ENCODE measurements at regions not wholly inside any gene's neighbourhood (a gene's known extent, or its start where the extent isn't known, plus 50 kb on each side); places are given as distances from the start of the nearest gene placed in this dataset.

GRCh38 chr1:56433056-56433577, 146.2 kb downstream of the PLPP3 start:
- Histone ChIP-seq H3K27ac (ENCODE audit: low read length) (peak overlapping the region; percentile 20), H3K4me1 (ENCODE audit: control insufficient read depth, insufficient read depth, low read length) (peaks cover 10% of the 10 kb centered on the region), H3K27me3 (ENCODE audit: control insufficient read depth, insufficient read depth) (no peaks in the 10 kb centered on the region), H3K9me3 (ENCODE audit: control insufficient read depth, low read length) (no peaks in the 10 kb centered on the region), H3K4me3 (ENCODE audit: low read length) (no peak overlapping the region)
- 94% methylated on average over 4 of the region's 4 CpGs for WGBS
- ATAC-seq, result no peak
- no peak for DNase-seq
- intact Hi-C loops (cut with DNase I), result loop anchor here in 1 of 4 donors (10.0 kb wide), 1 partner anchor 142 kb away; the partner anchor contains the start of gene PLPP3

- Histone ChIP-seq H3K4me1 (ENCODE audit: control insufficient read depth, insufficient read depth, low read length) (peaks cover 10% of the 10 kb centered on the region), H3K27me3 (ENCODE audit: control insufficient read depth, insufficient read depth) (no peaks in the 10 kb centered on the region), H3K27ac (ENCODE audit: low read length) (peak overlapping the region; percentile 20), H3K4me3 (ENCODE audit: low read length) (no peak overlapping the region), H3K9me3 (ENCODE audit: control insufficient read depth, low read length) (no peaks in the 10 kb centered on the region)
- WGBS, result 75% methylated on average over 8 of the region's 8 CpGs
- no peak for DNase-seq
- no peak for ATAC-seq
- intact Hi-C loops (cut with DNase I), result loop anchor here in 1 of 4 donors (10.0 kb wide), 1 partner anchor 142 kb away; the partner anchor contains the start of gene PLPP3
These were observed 147.0 kb downstream of the PLPP3 start for GRCh38 chr1:56432166-56432971.

DNA sequence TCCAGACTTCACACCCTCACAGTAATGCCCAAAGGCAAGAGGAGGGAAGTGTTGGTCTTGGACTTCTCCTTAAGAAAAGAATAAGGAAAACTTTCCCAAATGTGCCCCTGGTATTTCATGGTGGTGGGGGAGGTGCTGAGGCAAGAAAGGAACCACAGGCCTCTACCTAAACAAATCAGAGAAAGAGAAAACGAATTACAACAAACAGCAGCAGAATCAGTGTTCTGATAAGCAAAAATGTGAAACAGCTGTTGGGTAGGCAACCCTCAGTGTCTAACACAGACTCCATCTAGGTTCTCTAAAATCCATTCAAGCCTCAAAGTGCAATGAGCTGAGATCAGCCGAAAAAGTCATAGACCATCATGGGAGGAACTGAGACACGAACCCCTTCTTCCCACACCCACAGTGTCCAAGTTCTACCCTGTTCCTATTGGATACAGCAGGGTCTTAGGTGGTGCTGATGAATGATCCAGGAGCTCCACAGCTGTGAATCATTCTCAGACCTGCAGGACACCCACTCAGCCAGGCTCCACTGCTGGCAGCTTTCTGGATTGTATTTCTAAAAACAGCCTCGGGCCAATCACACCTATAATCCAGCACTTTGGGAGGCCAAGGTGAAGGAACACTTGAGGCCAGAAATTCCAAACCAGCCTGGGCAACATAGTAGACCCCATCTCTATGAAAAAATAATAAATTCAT, 149.1 kb downstream of the PLPP3 start:
- ATAC-seq, result no peak
- 77% methylated on average over 4 of the region's 4 CpGs for WGBS
- no peak overlapping the region for H3K4me3 ChIP-seq (ENCODE audit: low read length)
- no peaks in the 10 kb centered on the region for H3K9me3 ChIP-seq (ENCODE audit: control insufficient read depth, low read length)
- H3K27ac ChIP-seq (ENCODE audit: low read length), result no peak overlapping the region
- intact Hi-C loops (cut with DNase I), result loop anchor here in 1 of 4 donors (10.0 kb wide), 1 partner anchor 145 kb away; the partner anchor contains the start of gene PLPP3
- H3K27me3 ChIP-seq (ENCODE audit: control insufficient read depth, insufficient read depth), result no peaks in the 10 kb centered on the region
- no peak for DNase-seq
- peaks cover 7% of the 10 kb centered on the region for H3K4me1 ChIP-seq (ENCODE audit: control insufficient read depth, insufficient read depth, low read length)

- no peak for ATAC-seq
- intact Hi-C loops (cut with DNase I), result no loop called here
- Histone ChIP-seq H3K27ac (ENCODE audit: low read length) (no peak overlapping the region), H3K4me3 (ENCODE audit: low read length) (no peak overlapping the region), H3K27me3 (ENCODE audit: control insufficient read depth, insufficient read depth) (no peaks in the 10 kb centered on the region), H3K9me3 (ENCODE audit: control insufficient read depth, low read length) (no peaks in the 10 kb centered on the region), H3K4me1 (ENCODE audit: control insufficient read depth, insufficient read depth, low read length) (peaks cover 9% of the 10 kb centered on the region)
- DNase-seq, result no peak
- 91% methylated on average over 2 of the region's 2 CpGs for WGBS
These were observed 150.1 kb downstream of the PLPP3 start for GRCh38 chr1:56429288-56429687.

DNA sequence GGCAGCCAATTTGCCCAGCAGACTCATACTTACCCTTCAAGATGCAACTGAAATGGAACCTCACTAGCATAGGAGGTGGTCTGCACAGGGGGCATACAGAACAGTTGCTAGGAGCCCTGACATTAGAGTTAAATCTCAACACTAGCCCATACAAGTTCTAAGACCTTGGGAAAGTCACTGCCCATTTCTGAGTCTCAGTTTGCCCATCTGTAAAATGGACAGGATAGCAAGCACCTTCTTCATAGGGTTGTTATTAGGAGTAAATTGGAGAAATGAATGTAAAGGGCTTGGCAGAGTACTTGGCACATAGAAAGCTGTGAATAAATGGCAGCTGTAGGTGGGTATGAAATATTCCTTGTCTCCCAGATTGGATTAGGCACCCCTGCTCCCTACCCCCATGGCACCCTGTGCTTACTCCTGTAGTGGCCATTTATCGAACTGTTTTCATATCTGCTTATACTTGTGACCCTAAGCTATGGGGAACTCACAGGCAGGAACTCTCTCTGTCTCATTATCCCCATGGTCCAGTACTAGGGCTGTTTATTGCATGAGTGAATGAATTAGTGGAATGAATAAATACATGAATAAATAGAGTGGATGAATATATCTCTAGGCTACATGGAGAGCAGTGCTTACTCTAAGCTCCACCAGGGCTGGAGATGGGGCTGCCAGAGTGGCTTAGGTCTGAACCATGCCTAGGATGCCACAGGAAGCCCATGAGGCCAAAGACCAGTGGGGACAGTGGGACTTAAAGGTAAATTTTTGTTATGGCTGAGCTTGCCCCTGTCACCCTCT, 152.6 kb downstream of the PLPP3 start:
- intact Hi-C loops (cut with DNase I), result no loop called here
- no peak overlapping the region for H3K27ac ChIP-seq (ENCODE audit: low read length)
- no peak overlapping the region for H3K4me3 ChIP-seq (ENCODE audit: low read length)
- H3K4me1 ChIP-seq (ENCODE audit: control insufficient read depth, insufficient read depth, low read length), result peaks cover 3% of the 10 kb centered on the region
- WGBS, result 62% methylated on average over 1 of the region's 1 CpG
- DNase-seq, result no peak
- no peaks in the 10 kb centered on the region for H3K27me3 ChIP-seq (ENCODE audit: control insufficient read depth, insufficient read depth)
- ATAC-seq, result no peak
- no peaks in the 10 kb centered on the region for H3K9me3 ChIP-seq (ENCODE audit: control insufficient read depth, low read length)

DNA sequence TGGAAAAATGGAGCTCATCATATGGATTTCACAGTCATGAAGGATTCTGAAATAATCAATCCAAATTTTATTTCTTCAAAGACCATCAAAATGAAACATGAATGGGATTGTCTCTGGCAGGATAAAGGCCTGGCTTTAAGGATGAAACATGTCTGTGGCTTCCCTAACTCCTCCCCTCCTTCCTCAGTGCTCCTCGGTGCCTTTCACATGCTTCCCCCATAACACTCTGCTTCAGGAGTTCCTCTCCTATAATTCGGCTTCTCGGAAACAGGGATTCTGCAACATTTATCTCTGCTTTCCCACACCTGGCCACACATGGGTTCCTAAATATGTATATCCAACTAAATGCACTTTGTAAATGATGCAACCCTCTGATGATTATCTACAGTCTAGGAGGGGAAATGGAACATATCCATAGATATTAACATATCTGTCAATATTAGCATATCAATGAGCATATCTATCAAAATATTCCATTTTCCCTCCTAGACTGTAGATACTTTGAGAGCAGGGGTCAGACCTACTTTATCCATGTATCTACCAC, 153.8 kb downstream of the PLPP3 start:
- ATAC-seq (peak in 1 of 2 donors; percentile 15), DNase-seq (no peak)
- peaks cover 3% of the 10 kb centered on the region for H3K4me1 ChIP-seq (ENCODE audit: control insufficient read depth, insufficient read depth, low read length)
- H3K4me3 ChIP-seq (ENCODE audit: low read length), result no peak overlapping the region
- intact Hi-C loops (cut with DNase I), result no loop called here
- H3K27me3 ChIP-seq (ENCODE audit: control insufficient read depth, insufficient read depth), result no peaks in the 10 kb centered on the region
- 83% methylated on average over 3 of the region's 3 CpGs for WGBS
- H3K9me3 ChIP-seq (ENCODE audit: control insufficient read depth, low read length), result no peaks in the 10 kb centered on the region
- H3K27ac ChIP-seq (ENCODE audit: low read length), result no peak overlapping the region

GRCh38 chr1:56424744-56425493, 154.4 kb downstream of the PLPP3 start:
- H3K4me3 ChIP-seq (ENCODE audit: low read length), result no peak overlapping the region
- intact Hi-C loops (cut with DNase I), result no loop called here
- H3K4me1 ChIP-seq (ENCODE audit: control insufficient read depth, insufficient read depth, low read length), result peaks cover 3% of the 10 kb centered on the region
- H3K9me3 ChIP-seq (ENCODE audit: control insufficient read depth, low read length), result no peaks in the 10 kb centered on the region
- H3K27me3 ChIP-seq (ENCODE audit: control insufficient read depth, insufficient read depth), result no peaks in the 10 kb centered on the region
- ATAC-seq (peak; percentile 92 to 93), DNase-seq (peak; percentile 74 to 86 (median 79))
- H3K27ac ChIP-seq (ENCODE audit: low read length), result peak overlapping the region; percentile 77
- WGBS, result 65% methylated on average over 6 of the region's 6 CpGs

DNA sequence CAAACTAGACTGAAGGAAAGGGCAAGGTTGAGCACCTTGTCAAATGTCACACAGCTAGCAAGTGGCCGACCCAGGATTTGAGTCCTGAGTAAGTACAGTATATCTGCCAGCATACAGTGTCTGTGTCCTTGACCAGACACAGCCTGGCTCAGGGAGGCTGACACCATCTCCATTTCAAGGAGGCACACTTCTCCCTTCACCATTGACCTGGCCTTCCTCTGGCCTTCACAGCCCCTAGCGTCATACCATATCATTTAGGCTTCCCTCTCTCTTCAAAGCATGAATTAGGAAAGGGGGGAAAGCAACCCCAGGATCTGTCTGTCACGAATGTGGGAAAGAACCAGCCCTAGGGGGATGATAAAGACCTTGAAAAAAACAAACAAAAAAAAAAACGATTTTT, 155.6 kb downstream of the PLPP3 start:
- Histone ChIP-seq H3K4me3 (ENCODE audit: low read length) (no peak overlapping the region), H3K9me3 (ENCODE audit: control insufficient read depth, low read length) (no peaks in the 10 kb centered on the region), H3K27me3 (ENCODE audit: control insufficient read depth, insufficient read depth) (no peaks in the 10 kb centered on the region), H3K27ac (ENCODE audit: low read length) (no peak overlapping the region), H3K4me1 (ENCODE audit: control insufficient read depth, insufficient read depth, low read length) (peaks cover 3% of the 10 kb centered on the region)
- ATAC-seq (no peak), DNase-seq (no peak)
- 73% methylated on average over 4 of the region's 4 CpGs for WGBS
- intact Hi-C loops (cut with DNase I), result no loop called here

GRCh38 chr1:56418151-56418631, 161.2 kb downstream of the PLPP3 start:
- no peaks in the 10 kb centered on the region for H3K9me3 ChIP-seq (ENCODE audit: control insufficient read depth, low read length)
- H3K27me3 ChIP-seq (ENCODE audit: control insufficient read depth, insufficient read depth), result no peaks in the 10 kb centered on the region
- intact Hi-C loops (cut with DNase I), result loop anchor here in 1 of 4 donors (10.0 kb wide), 1 partner anchor 223 kb away; no protein-coding TSS in a partner anchor
- peaks cover 3% of the 10 kb centered on the region for H3K4me1 ChIP-seq (ENCODE audit: control insufficient read depth, insufficient read depth, low read length)
- 66% methylated on average over 6 of the region's 6 CpGs for WGBS
- H3K4me3 ChIP-seq (ENCODE audit: low read length), result no peak overlapping the region
- peak; percentile 25 to 76 (median 43) for DNase-seq
- H3K27ac ChIP-seq (ENCODE audit: low read length), result peak overlapping the region; percentile 66
- peak; percentile 77 to 82 for ATAC-seq

DNA sequence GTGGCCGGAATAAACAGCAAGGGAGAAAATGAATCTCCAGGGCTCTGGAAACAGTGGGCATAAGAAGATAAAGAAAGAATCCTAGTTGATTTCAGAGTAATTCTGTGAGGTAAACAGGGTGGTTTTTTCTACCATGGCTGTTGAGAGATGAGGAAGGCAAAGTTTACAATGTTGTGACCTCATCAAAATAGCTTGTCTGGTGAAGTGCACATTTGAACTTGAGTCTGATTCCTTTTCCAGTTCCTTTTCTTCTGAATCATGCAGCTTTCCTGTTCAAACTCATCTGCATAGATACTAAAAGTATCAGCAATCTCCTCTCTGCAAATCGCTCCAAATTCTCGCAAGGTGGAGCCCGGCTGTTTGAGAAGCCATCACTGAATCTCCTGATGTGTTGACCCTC, 161.7 kb downstream of the PLPP3 start:
- H3K27ac ChIP-seq (ENCODE audit: low read length), result no peak overlapping the region
- intact Hi-C loops (cut with DNase I), result loop anchor here in 1 of 4 donors (10.0 kb wide), 1 partner anchor 223 kb away; no protein-coding TSS in a partner anchor

More for the DNA sequence above, 161.7 kb downstream of the PLPP3 start:
- WGBS, result 69% methylated on average over 4 of the region's 4 CpGs
- peak in 1 of 2 donors; percentile 26 for ATAC-seq
- Histone ChIP-seq H3K27me3 (ENCODE audit: control insufficient read depth, insufficient read depth) (no peaks in the 10 kb centered on the region), H3K4me3 (ENCODE audit: low read length) (no peak overlapping the region), H3K4me1 (ENCODE audit: control insufficient read depth, insufficient read depth, low read length) (peaks cover 3% of the 10 kb centered on the region), H3K9me3 (ENCODE audit: control insufficient read depth, low read length) (no peaks in the 10 kb centered on the region)
- DNase-seq, result no peak

Data from right cardiac atrium (tissue), 5 donors.